Thoracic aorta (tissue), 2 donors: ENCODE measurements at regions not wholly inside any gene's neighbourhood (a gene's known extent, or its start where the extent isn't known, plus 50 kb on each side); places are given as distances from the start of the nearest gene placed in this dataset.

Experiments
- ATAC-seq: fragments of 150-250 bp; one replicate; pipeline ENCODE4 v1.8.0; 2017; ENCODE audit warnings: low read depth; ENCODE audit not compliant: insufficient number of reproducible peaks, low FRiP score
- DNase-seq: peaks from one replicate; pipeline ENCODE4 v3.0.0-alpha.2; 2020; ENCODE audit warnings: low spot score
- H3K27ac ChIP-seq, 2 donors: fragments of 200-600 bp; sonication (generic); 1 replicate in 1 of 2; 2 replicates in 1 of 2; pipeline ENCODE4 v1.5.1; 2016; ENCODE audit warnings: mild to moderate bottlenecking in 2 of 2, moderate library complexity in 2 of 2
- H3K27me3 ChIP-seq: fragments of 200-600 bp; sonication (generic); replicated peaks from 2 replicates; pipeline ENCODE4 v1.6.0; 2016; ENCODE audit warnings: mild to moderate bottlenecking; ENCODE audit not compliant: insufficient read depth
- H3K36me3 ChIP-seq: fragments of 200-600 bp; sonication (generic); one replicate; pipeline ENCODE4 v1.5.1; 2016
- H3K4me1 ChIP-seq, 2 donors: fragments of 200-600 bp; sonication (generic); 1 replicate in 1 of 2; 2 replicates in 1 of 2; pipeline versions ENCODE4 v1.5.1 to v1.6.0; 2016; ENCODE audit warnings: low read depth in 2 of 2, mild to moderate bottlenecking in 1 of 2; ENCODE audit not compliant: control insufficient read depth in 1 of 2
- H3K4me3 ChIP-seq: fragments of 200-600 bp; sonication (generic); 2 replicates; pipeline ENCODE4 v1.5.1; 2016; ENCODE audit warnings: mild to moderate bottlenecking
- H3K9me3 ChIP-seq: fragments of 200-600 bp; sonication (generic); 2 replicates; pipeline ENCODE4 v1.5.1; 2016
- CTCF ChIP-seq: fragments of 200-600 bp; sonication (generic); IDR thresholded peaks from one replicate; pipeline ENCODE4 v1.5.1; 2019; ENCODE audit warnings: antibody characterized with exemption

DNA sequence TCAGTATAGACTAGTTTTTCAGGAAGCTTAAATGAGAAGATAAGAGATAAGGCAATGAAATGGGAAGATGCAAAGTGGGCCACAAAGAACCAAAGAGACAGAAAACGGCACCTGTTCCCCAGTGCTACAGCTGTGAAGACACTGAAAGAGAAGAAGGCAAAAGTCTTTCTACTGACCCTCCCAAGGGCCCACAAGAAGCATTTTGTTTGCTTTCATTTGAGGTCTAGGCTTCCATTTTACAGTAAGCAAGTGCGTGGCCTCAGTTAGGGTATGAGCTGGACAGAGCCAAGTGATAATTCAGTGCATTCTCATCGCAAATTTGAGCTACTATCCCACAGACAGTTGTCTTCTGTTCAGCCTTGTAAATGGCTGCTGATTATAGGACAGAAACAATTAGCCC, 53.4 kb upstream of the STK17B start:
- H3K27ac ChIP-seq = no peak overlapping the region
- no peaks in the 10 kb centered on the region for H3K27me3 ChIP-seq
- TF ChIP-seq CTCF = no peak
- DNase-seq = no peak
- ATAC-seq = no peak
- H3K4me1 ChIP-seq = peaks cover 7 to 22% of the 10 kb centered on the region in 2 donors
- no peaks in the 10 kb centered on the region for H3K9me3 ChIP-seq
- no peak overlapping the region for H3K4me3 ChIP-seq
- H3K36me3 ChIP-seq = no peaks in the 10 kb centered on the region

DNA sequence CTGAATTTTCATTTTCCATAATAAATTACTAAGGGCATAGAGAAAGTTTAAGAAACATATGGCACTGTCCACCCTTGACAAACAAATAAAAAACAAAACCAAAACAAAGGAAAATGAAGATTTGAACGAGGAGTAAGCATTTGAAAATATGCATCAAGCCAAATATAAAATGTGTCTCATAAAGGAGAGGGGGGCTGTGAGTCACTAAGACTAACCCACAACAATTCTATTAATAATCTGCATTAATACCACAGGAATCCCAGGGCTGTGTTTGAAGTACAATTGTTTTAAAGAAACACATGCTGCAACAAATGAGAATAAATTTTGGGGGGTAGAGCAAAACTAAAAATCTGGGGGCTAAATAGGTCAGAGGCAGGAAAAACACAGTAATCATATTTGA, 53.8 kb upstream of the STK17B start:
- TF ChIP-seq CTCF = no peak
- no peaks in the 10 kb centered on the region for H3K36me3 ChIP-seq
- no peaks in the 10 kb centered on the region for H3K9me3 ChIP-seq
- H3K4me3 ChIP-seq = no peak overlapping the region
- H3K27me3 ChIP-seq = no peaks in the 10 kb centered on the region
- no peak for DNase-seq
- H3K4me1 ChIP-seq = peaks cover 7 to 22% of the 10 kb centered on the region in 2 donors
- H3K27ac ChIP-seq = no peak overlapping the region
- no peak for ATAC-seq

- ATAC-seq (no peak), DNase-seq (no peak)
- H3K27me3 ChIP-seq = no peaks in the 10 kb centered on the region
- no peak for TF ChIP-seq CTCF
- H3K4me3 ChIP-seq = no peak overlapping the region
- H3K36me3 ChIP-seq = no peaks in the 10 kb centered on the region
- no peaks in the 10 kb centered on the region for H3K9me3 ChIP-seq
- no peak overlapping the region for H3K27ac ChIP-seq
- H3K4me1 ChIP-seq = peaks cover 7 to 22% of the 10 kb centered on the region in 2 donors
These were observed 54.8 kb upstream of the STK17B start for GRCh38 chr2:196226058-196226706.

DNA sequence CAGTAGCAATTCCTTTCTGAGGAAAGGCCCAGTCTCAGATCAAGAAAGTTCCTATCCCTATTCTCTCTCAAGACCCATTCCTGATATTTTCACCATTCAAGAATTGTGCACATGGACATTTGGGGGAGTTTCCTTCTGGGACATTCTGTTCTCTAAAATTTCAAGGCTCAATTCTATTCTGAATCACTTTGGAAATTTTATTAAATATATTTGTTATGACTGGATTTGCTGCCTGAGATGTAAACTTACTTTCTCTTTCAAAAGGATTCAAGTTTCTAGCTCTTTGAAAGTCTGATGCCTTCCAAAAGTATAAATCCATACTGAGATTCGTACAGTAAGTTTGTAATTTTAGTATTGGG, 55.3 kb upstream of the STK17B start:
- ATAC-seq = no peak

DNA sequence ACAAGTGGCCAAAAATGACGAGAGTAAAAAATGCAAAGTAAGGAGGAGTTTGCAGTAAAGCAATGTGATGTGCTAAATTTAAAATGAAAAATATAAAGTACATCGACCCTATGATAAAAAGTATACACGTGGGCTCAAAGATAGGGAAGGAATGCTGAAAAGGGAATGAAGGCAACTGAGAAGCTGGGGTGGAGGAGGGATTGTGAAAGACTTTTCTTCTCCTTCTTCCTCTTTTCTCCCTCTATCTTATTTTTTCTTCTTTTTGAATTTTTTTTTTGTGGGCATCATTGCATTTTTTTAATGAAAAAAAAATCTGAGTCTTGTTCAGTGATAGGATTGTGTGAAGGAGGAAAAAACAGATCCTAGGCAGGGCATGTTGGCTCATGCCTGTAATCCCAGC, 57.6 kb upstream of the STK17B start:
- Histone ChIP-seq H3K27ac (no peak overlapping the region), H3K4me1 (peaks cover 21 to 37% of the 10 kb centered on the region in 2 donors), H3K27me3 (no peaks in the 10 kb centered on the region), H3K36me3 (no peaks in the 10 kb centered on the region), H3K4me3 (no peak overlapping the region), H3K9me3 (no peaks in the 10 kb centered on the region)
- no peak for TF ChIP-seq CTCF
- ATAC-seq (no peak), DNase-seq (no peak)

More for the DNA sequence above, 55.3 kb upstream of the STK17B start:
- DNase-seq = no peak
- H3K36me3 ChIP-seq = no peaks in the 10 kb centered on the region
- no peaks in the 10 kb centered on the region for H3K27me3 ChIP-seq
- H3K9me3 ChIP-seq = no peaks in the 10 kb centered on the region
- no peak for TF ChIP-seq CTCF
- H3K27ac ChIP-seq = no peak overlapping the region
- peaks cover 7 to 22% of the 10 kb centered on the region in 2 donors for H3K4me1 ChIP-seq
- no peak overlapping the region for H3K4me3 ChIP-seq
